ENCODE measurements at regions not wholly inside any gene's neighbourhood (a gene's known extent, or its start where the extent isn't known, plus 50 kb on each side); places are given as distances from the start of the nearest gene placed in this dataset.

DNA sequence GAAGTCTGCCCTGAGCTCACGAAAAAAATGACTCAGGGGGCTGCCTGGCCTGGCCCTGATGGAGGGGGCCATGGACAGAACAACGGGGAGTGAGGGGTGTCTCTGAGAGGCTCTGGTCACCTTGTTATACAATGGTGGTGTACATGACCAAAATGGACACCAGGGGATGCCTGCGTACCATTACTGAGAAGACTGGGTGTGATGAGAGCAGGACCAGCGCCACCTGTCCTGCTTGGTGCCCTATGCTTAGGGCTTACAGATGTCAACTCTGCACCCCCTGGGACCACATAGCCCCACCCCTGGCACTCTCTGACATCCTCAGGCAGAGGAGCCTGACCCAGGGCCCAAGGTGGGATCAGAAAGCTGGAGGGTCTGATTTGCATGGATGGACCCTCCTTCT, 104.8 kb downstream of the ZNF280B start:
- H3K36me3 ChIP-seq: no peaks in the 10 kb centered on the region
- H3K4me3 ChIP-seq: no peak overlapping the region
- intact Hi-C loops (cut with DNase I; ENCODE audit: low total_unique reads): no loop called here
- no peaks in the 10 kb centered on the region for H3K4me1 ChIP-seq
- H3K27me3 ChIP-seq: no peaks in the 10 kb centered on the region
- TF ChIP-seq POLR2A (IDR thresholded peaks at IDR 0.05): no peak
- TF ChIP-seq, protein P1, sequence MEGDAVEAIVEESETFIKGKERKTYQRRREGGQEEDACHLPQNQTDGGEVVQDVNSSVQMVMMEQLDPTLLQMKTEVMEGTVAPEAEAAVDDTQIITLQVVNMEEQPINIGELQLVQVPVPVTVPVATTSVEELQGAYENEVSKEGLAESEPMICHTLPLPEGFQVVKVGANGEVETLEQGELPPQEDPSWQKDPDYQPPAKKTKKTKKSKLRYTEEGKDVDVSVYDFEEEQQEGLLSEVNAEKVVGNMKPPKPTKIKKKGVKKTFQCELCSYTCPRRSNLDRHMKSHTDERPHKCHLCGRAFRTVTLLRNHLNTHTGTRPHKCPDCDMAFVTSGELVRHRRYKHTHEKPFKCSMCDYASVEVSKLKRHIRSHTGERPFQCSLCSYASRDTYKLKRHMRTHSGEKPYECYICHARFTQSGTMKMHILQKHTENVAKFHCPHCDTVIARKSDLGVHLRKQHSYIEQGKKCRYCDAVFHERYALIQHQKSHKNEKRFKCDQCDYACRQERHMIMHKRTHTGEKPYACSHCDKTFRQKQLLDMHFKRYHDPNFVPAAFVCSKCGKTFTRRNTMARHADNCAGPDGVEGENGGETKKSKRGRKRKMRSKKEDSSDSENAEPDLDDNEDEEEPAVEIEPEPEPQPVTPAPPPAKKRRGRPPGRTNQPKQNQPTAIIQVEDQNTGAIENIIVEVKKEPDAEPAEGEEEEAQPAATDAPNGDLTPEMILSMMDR (IDR thresholded peaks at IDR 0.05): no peak
- no peak overlapping the region for H3K27ac ChIP-seq
- DNase-seq: no peak
- no peaks in the 10 kb centered on the region for H3K9me3 ChIP-seq

DNA sequence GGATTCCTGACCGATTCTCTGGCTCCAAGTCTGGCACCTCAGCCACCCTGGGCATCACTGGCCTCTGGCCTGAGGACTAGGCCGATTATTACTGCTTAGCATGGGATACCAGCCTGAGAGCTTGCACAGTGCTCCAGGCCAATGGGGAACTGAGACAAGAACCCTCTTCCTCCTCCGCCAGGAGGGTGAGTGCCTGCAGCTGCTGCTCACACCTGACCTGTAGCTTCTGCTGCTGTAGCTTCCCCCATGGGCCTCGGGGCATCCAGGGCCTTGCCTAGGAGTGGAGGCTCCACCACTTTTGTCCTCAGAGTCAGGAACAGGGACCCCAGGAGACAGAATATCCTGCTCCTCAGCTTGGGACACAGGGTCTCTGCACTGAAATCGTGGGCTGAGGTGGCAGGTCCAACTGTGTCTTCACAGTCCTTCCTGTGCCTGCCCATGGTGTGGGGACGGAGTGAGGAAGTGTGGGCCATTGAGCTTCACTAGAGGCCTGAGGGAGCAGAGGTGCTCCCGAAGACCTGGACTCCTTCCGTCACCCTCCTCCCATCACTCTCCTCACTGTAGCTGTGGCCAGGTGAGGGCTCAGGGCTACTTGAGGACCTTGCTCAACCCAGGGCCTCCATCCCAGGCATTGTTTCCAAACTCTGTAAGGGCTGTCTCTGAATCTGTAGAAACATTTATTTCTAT, 103.8 kb downstream of the ZNF280B start:
- H3K27ac ChIP-seq: no peak overlapping the region
- no peaks in the 10 kb centered on the region for H3K36me3 ChIP-seq
- intact Hi-C loops (cut with DNase I; ENCODE audit: low total_unique reads): no loop called here
- H3K4me3 ChIP-seq: no peak overlapping the region
- no peaks in the 10 kb centered on the region for H3K9me3 ChIP-seq
- no peaks in the 10 kb centered on the region for H3K4me1 ChIP-seq
- no peak for DNase-seq
- no peaks in the 10 kb centered on the region for H3K27me3 ChIP-seq
- no peak for TF ChIP-seq POLR2A (IDR thresholded peaks at IDR 0.05)
- TF ChIP-seq, protein P1 (IDR thresholded peaks at IDR 0.05): no peak

DNA sequence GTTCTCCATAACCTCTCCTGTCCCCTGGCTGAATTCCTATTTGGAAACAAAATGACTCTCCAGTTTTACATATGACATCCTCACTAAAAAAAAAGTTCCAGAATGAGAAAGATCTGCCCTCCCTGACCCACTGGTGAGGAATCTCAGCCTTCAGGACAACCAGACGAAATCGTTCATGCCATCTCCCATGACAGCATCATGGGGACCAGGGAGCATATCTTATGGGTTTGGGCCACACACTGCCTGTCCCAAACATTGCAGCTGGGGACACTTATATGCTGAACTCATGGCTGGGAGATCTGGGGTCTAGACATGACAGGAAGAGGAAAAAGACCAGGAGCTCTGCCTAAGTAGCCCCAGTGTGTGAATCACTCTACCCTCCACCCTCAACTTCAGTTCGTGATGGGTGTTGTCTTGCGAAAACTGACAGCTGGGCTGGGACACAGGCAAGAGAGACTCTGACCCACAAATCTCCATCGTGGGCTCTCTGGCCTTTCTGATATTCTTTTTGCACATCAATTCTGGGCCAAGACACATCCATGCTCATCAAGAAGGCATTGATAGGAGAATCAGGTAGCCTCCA, 102.0 kb downstream of the ZNF280B start:
- no peaks in the 10 kb centered on the region for H3K9me3 ChIP-seq
- no peak overlapping the region for H3K27ac ChIP-seq
- no peaks in the 10 kb centered on the region for H3K27me3 ChIP-seq
- no peak for DNase-seq
- no peaks in the 10 kb centered on the region for H3K36me3 ChIP-seq
- H3K4me3 ChIP-seq: no peak overlapping the region
- no peak for TF ChIP-seq POLR2A (IDR thresholded peaks at IDR 0.05)
- TF ChIP-seq, protein P1 (IDR thresholded peaks at IDR 0.05): no peak
- H3K4me1 ChIP-seq: no peaks in the 10 kb centered on the region
- intact Hi-C loops (cut with DNase I; ENCODE audit: low total_unique reads): no loop called here

DNA sequence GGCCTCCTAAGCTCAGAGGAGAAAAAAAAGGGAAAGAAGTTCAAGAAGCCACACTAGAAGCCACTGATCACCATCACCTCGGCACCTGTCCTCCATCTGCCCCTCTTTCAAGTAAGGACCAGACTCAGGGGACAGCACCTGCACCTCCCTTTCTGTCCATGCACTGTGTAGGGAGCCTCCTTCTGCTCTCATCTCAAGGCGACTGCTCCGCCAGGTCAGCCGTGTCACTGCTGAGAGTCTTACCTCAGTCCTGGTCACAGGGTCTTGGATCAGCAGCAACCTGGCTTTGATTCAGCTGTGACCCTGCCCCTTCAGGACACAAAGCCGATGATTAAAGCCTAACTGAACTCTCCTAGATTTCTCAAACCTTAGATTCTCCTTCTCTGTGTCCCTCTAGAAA, 101.5 kb downstream of the ZNF280B start:
- no peak for DNase-seq
- Histone ChIP-seq H3K27ac (no peak overlapping the region), H3K9me3 (no peaks in the 10 kb centered on the region), H3K4me1 (no peaks in the 10 kb centered on the region), H3K4me3 (no peak overlapping the region), H3K36me3 (no peaks in the 10 kb centered on the region), H3K27me3 (no peaks in the 10 kb centered on the region)
- intact Hi-C loops (cut with DNase I; ENCODE audit: low total_unique reads): no loop called here
- TF ChIP-seq POLR2A (IDR thresholded peaks at IDR 0.05): no peak
- TF ChIP-seq, protein P1 (IDR thresholded peaks at IDR 0.05): no peak

GRCh38 chr22:22408269-22408668, 100.3 kb downstream of the ZNF280B start:
- no peaks in the 10 kb centered on the region for H3K9me3 ChIP-seq
- H3K36me3 ChIP-seq: no peaks in the 10 kb centered on the region
- intact Hi-C loops (cut with DNase I; ENCODE audit: low total_unique reads): no loop called here
- no peak overlapping the region for H3K4me3 ChIP-seq
- no peaks in the 10 kb centered on the region for H3K27me3 ChIP-seq
- no peaks in the 10 kb centered on the region for H3K4me1 ChIP-seq
- H3K27ac ChIP-seq: no peak overlapping the region
- no peak for DNase-seq
- TF ChIP-seq, protein P1 (IDR thresholded peaks at IDR 0.05): no peak
- no peak for TF ChIP-seq POLR2A (IDR thresholded peaks at IDR 0.05)

All from uterus (tissue), 3 donors.